ENCODE measurements at regions not wholly inside any gene's neighbourhood (a gene's known extent, or its start where the extent isn't known, plus 50 kb on each side); places are given as distances from the start of the nearest gene placed in this dataset.

- TF ChIP-seq CTCF (IDR thresholded peaks at IDR 0.05) (no peak), POLR2A (IDR thresholded peaks at IDR 0.05) (no peak)
Observed at GRCh38 chr15:95307115-95307514, 1023.4 kb upstream of the NR2F2 start.
